Astrocyte of the spinal cord (primary cell): ENCODE measurements at regions not wholly inside any gene's neighbourhood (a gene's known extent, or its start where the extent isn't known, plus 50 kb on each side); places are given as distances from the start of the nearest gene placed in this dataset.

ENCODE experiments used
- DNase-seq: peaks from one replicate; pipeline ENCODE4 v3.0.0; 2011; ENCODE audit warnings: low read depth, low spot score
- H3K4me3 ChIP-seq: 2 replicates; pipeline ENCODE4 v1.5.1; 2011; ENCODE audit warnings: low read depth, mild to moderate bottlenecking, low read length, moderate library complexity
- in situ Hi-C: cut with HindIII; loops from 2 replicates; pipeline ENCODE4 v1.10.0; 2017; ENCODE audit warnings: low sequenced_read_pairs
- TF ChIP-seq, protein P1 (sequence below): IDR thresholded peaks from 2 replicates; pipeline ENCODE4 v1.5.1; 2012; ENCODE audit warnings: low read depth, mild to moderate bottlenecking, low read length, inconsistent platforms

GRCh38 chr17:13268791-13269595, 251.2 kb upstream of the ELAC2 start:
- in situ Hi-C loops, result no loop called here
- DNase-seq, result no peak
- TF ChIP-seq, protein P1, sequence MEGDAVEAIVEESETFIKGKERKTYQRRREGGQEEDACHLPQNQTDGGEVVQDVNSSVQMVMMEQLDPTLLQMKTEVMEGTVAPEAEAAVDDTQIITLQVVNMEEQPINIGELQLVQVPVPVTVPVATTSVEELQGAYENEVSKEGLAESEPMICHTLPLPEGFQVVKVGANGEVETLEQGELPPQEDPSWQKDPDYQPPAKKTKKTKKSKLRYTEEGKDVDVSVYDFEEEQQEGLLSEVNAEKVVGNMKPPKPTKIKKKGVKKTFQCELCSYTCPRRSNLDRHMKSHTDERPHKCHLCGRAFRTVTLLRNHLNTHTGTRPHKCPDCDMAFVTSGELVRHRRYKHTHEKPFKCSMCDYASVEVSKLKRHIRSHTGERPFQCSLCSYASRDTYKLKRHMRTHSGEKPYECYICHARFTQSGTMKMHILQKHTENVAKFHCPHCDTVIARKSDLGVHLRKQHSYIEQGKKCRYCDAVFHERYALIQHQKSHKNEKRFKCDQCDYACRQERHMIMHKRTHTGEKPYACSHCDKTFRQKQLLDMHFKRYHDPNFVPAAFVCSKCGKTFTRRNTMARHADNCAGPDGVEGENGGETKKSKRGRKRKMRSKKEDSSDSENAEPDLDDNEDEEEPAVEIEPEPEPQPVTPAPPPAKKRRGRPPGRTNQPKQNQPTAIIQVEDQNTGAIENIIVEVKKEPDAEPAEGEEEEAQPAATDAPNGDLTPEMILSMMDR, result no peak
- H3K4me3 ChIP-seq, result no peak overlapping the region

DNA sequence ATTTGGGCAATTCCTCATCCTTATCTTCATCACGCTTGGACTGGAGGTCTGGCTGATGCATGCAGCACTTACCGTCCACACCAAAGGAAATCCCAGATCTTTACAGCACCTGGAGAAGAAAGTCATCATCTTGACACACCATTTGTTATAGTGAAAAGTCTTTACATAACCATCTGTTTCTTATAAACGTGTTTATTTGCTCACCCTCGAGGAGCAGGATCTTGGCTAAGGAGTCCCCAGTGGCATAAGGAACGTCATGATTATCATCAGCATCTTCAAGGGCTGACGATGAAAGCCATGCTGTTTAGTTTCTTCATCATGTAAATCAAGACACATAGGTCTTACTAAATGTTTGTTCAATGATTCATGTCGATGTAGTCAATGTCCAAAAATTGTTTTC, 248.8 kb upstream of the ELAC2 start:
- in situ Hi-C loops, result no loop called here
- DNase-seq, result peak; percentile 1
- TF ChIP-seq, protein P1, result no peak
- no peak overlapping the region for H3K4me3 ChIP-seq

DNA sequence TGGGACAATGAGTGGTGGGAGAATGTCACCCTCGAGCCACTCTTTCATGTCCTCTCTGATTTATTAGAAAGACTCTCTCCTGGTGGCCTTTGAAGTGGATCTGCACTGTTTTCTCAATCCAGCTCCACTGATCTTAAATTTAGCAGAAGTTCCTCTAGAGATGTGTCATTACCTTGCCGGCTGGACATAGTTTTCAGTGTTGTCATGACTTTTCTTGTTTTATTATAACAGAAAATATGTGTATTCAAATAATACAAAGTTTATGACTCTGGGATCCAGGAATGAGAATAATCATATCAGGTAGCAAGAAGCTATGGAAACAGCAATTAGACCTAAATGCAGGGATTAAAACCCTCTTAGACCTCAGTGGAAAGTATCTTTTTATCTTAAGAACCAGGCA, 247.5 kb upstream of the ELAC2 start:
- H3K4me3 ChIP-seq, result no peak overlapping the region
- TF ChIP-seq, protein P1, result no peak
- DNase-seq, result no peak
- in situ Hi-C loops, result no loop called here

DNA sequence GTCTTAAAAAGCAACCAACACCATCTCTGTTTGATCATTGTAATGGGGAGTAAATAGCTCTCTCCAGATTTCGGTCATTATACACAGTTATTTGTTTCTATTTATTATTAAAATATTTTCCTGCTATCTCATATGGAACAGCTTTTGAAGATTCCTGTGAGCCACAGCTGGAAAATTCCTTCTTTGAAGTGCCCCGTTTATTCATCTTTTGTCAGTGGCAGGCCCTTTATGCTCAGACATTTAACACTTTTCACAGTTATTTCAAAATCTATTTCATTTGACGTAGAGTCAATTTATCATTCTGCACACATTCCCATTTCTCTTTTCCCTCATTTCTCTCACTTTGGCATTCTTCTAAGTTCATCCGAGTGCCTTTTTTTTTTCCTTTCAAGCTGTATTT, 245.9 kb upstream of the ELAC2 start:
- TF ChIP-seq, protein P1, result no peak
- DNase-seq, result no peak
- no peak overlapping the region for H3K4me3 ChIP-seq
- in situ Hi-C loops, result no loop called here

DNA sequence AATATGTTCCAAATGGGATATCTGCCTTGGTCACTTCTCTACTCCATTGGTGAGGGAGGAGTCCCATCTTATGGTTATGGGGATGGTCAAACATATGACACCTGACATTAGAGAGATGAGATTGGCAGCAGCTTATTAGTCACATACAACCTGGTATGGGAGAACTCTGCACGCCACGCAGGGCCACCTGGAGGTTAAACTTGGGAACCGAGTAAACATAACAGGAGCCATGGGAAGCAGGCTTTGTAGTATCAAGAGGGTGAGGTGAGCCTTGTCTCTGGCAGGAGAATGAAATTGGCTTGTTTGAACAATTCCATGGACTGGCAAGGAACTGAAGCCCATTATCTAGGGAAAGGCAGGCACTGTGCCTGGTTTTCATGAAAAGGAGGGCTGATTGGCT, 238.7 kb upstream of the ELAC2 start:
- in situ Hi-C loops, result no loop called here
- H3K4me3 ChIP-seq, result no peak overlapping the region
- TF ChIP-seq, protein P1, result no peak
- no peak for DNase-seq

DNA sequence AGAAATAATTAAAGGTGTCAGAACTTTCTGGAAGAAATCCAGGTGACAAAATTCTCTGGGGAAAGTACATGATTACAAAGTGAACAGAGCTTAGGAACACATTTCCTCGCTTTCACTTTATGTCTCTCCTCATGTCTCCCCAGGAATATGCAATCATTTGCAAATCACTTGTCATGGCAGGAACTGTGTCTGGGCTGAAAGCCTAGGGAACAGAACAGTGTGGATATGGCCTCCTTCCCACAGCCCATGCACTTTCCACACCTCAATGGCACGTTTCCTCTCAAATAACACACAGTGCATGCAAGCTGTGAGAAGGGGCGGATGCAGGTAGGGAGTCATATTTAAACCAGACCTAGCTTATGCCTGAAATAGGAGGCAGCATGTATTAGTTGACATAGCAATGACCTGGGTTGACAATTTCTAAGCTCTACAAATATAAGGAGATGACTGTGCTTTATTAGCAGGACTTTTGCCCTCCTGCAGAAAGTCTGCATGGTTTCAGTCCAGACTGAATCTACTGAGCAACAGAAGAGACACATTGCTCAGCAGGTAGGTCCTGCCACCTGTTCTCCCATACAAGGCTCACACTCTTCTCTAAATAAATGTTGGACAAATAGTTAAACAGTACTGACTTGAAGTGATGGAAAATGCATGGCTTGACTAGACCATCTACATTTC, 236.0 kb upstream of the ELAC2 start:
- in situ Hi-C loops, result no loop called here
- H3K4me3 ChIP-seq, result no peak overlapping the region
- no peak for DNase-seq
- TF ChIP-seq, protein P1, result no peak
